PC-3 (cell line): ENCODE measurements at regions not wholly inside any gene's neighbourhood (a gene's known extent, or its start where the extent isn't known, plus 50 kb on each side); places are given as distances from the start of the nearest gene placed in this dataset.

ENCODE experiments used
- ATAC-seq: fragments of 200-7000 bp; cut with Tn5 transposase; 2 replicates; pipeline ENCODE4 v1.9.1; 2020; ENCODE audit warnings: mild to moderate bottlenecking, moderate library complexity
- BruUV-seq: library from RNA; stranded (reverse); fragments of 400-500 nt; replicated peaks from 2 replicates; lab custom pipeline; 2021; lab: Mats Ljungman, UMichigan
- CTCF ChIA-PET: fragments of 300-600 bp; sonication (Branson Sonifier 250); formaldehyde crosslinking; loops from one replicate; lab custom pipeline; 2022; ENCODE audit warnings: antibody characterized with exemption; lab: Charles Lee
- POLR2A ChIA-PET: fragments of 300-600 bp; sonication (Branson Sonifier 250); formaldehyde crosslinking; loops from one replicate; lab custom pipeline; 2022; ENCODE audit warnings: antibody characterized with exemption; ENCODE audit not compliant: unreplicated experiment; lab: Charles Lee
- DNase-seq: peaks from one replicate; pipeline ENCODE4 v3.0.0-alpha.2; 2015
- H2AFZ ChIP-seq: fragments of 300-600 bp; sonication (generic); 2 replicates; pipeline ENCODE4 v1.6.0; 2016; ENCODE audit warnings: antibody characterized with exemption, low read length
- H3F3A ChIP-seq: fragments of 300-600 bp; sonication (generic); one replicate; pipeline ENCODE4 v1.6.0; 2017; ENCODE audit warnings: antibody characterized with exemption, low read length, control low read depth, mild to moderate bottlenecking; ENCODE audit not compliant: unreplicated experiment
- H3K27ac ChIP-seq: fragments of 300-600 bp; sonication (generic); 2 replicates; pipeline ENCODE4 v1.5.1; 2016; ENCODE audit warnings: mild to moderate bottlenecking, low read length
- H3K27me3 ChIP-seq: fragments of 300-600 bp; sonication (generic); 2 replicates; pipeline ENCODE4 v1.6.1; 2016; ENCODE audit warnings: low read length, mixed read lengths
- H3K36me3 ChIP-seq: fragments of 300-600 bp; sonication (generic); 2 replicates; pipeline ENCODE4 v1.6.1; 2016; ENCODE audit warnings: low read depth, mixed run types, low read length, mixed read lengths
- H3K4me1 ChIP-seq: fragments of 300-600 bp; sonication (generic); 2 replicates; pipeline ENCODE4 v1.5.1; 2016; ENCODE audit warnings: low read length; ENCODE audit not compliant: insufficient read depth
- H3K4me2 ChIP-seq: fragments of 300-600 bp; sonication (generic); 2 replicates; pipeline ENCODE4 v1.6.0; 2016; ENCODE audit warnings: low read length
- H3K4me3 ChIP-seq: fragments of 300-600 bp; sonication (generic); 2 replicates; pipeline ENCODE4 v1.5.1; 2016; ENCODE audit warnings: mild to moderate bottlenecking, low read length, mixed read lengths
- H3K79me2 ChIP-seq: fragments of 300-600 bp; sonication (generic); 2 replicates; pipeline ENCODE4 v1.6.1; 2017; ENCODE audit warnings: low read length, mixed read lengths
- H3K9ac ChIP-seq: fragments of 300-600 bp; sonication (generic); 2 replicates; pipeline ENCODE4 v1.6.0; 2016; ENCODE audit warnings: mild to moderate bottlenecking, low read length
- H3K9me2 ChIP-seq: fragments of 300-600 bp; sonication (generic); replicated peaks from 2 replicates; pipeline ENCODE4 v1.6.1; 2016; ENCODE audit warnings: mixed run types, low read length, mixed read lengths
- H3K9me3 ChIP-seq: fragments of 300-600 bp; sonication (generic); 2 replicates; pipeline ENCODE4 v1.6.1; 2016; ENCODE audit warnings: low read length, mixed read lengths
- H4K20me1 ChIP-seq: fragments of 300-600 bp; sonication (generic); 2 replicates; pipeline ENCODE4 v1.6.1; 2016; ENCODE audit warnings: low read length, mixed read lengths
- EZH2 ChIP-seq: fragments of 300-600 bp; sonication (generic); IDR thresholded peaks from one replicate; pipeline ENCODE4 v1.6.1; 2017; ENCODE audit warnings: antibody characterized with exemption, mild to moderate bottlenecking, low read length; ENCODE audit not compliant: unreplicated experiment
- EZH2phosphoT487 ChIP-seq: fragments of 300-600 bp; sonication (generic); IDR thresholded peaks from 2 replicates; pipeline ENCODE4 v1.6.1; 2018; ENCODE audit warnings: mild to moderate bottlenecking, antibody characterized with exemption, low read length, borderline replicate concordance
- intact Hi-C: fragments of 100-400 bp; cut with micrococcal nuclease; formaldehyde crosslinking; loops from 2 replicates; pipeline ENCODE4 v1.9.0; 2023
- TF ChIP-seq, protein P1 (sequence below): fragments of 300-600 bp; sonication (generic); conservative IDR thresholded peaks from 2 replicates; pipeline ENCODE4 v1.5.1; 2017; ENCODE audit warnings: antibody characterized with exemption, low read depth, mild to moderate bottlenecking, low read length

DNA sequence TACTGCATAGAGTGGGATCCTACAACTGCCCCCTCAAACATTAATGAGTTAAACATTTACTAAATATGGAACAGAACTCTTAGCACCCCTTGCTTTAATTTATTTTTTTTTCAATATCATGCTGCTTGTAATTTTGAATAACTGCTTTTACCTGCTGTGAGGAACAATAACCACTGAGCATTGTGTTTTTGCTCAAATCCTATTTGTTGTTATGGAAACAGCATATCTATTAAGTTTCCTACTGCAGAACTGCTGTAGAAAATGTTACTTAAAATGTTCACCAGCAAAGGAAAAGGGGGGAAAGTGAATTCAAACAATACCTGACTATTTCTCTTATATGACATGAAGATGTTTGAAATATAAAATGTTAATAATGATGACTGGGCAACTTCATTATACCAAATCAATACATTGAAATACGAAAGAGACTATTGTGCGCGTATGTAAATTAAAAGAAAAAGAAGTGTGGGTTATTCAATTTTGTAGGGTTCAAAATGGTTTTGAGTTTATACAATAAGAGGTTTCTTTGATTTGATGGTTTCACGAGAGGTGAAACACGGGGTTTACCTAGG lies 1043.8 kb upstream of the NUDT12 start:
- Histone ChIP-seq H3K27ac (no peak overlapping the region), H2AFZ (no peak overlapping the region), H3K4me3 (no peak overlapping the region), H3F3A (no peaks in the 10 kb centered on the region), H3K27me3 (no peaks in the 10 kb centered on the region), H3K4me2 (no peak overlapping the region), H3K9me2 (no peaks in the 10 kb centered on the region), H3K9ac (no peak overlapping the region), H3K79me2 (no peaks in the 10 kb centered on the region), H4K20me1 (no peaks in the 10 kb centered on the region), H3K9me3 (no peaks in the 10 kb centered on the region), H3K4me1 (no peaks in the 10 kb centered on the region), H3K36me3 (no peaks in the 10 kb centered on the region)
- ChIA-PET POLR2A (no interaction called here), CTCF (no interaction called here)
- no TSS peak for BruUV-seq
- ATAC-seq (no peak), DNase-seq (no peak)
- intact Hi-C loops = loop anchor here (5.0 kb wide), 1 partner anchor 254 kb away; no protein-coding TSS in a partner anchor
- TF ChIP-seq EZH2 (no peak), EZH2phosphoT487 (no peak)
- TF ChIP-seq, protein P1, sequence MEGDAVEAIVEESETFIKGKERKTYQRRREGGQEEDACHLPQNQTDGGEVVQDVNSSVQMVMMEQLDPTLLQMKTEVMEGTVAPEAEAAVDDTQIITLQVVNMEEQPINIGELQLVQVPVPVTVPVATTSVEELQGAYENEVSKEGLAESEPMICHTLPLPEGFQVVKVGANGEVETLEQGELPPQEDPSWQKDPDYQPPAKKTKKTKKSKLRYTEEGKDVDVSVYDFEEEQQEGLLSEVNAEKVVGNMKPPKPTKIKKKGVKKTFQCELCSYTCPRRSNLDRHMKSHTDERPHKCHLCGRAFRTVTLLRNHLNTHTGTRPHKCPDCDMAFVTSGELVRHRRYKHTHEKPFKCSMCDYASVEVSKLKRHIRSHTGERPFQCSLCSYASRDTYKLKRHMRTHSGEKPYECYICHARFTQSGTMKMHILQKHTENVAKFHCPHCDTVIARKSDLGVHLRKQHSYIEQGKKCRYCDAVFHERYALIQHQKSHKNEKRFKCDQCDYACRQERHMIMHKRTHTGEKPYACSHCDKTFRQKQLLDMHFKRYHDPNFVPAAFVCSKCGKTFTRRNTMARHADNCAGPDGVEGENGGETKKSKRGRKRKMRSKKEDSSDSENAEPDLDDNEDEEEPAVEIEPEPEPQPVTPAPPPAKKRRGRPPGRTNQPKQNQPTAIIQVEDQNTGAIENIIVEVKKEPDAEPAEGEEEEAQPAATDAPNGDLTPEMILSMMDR = no peak

DNA sequence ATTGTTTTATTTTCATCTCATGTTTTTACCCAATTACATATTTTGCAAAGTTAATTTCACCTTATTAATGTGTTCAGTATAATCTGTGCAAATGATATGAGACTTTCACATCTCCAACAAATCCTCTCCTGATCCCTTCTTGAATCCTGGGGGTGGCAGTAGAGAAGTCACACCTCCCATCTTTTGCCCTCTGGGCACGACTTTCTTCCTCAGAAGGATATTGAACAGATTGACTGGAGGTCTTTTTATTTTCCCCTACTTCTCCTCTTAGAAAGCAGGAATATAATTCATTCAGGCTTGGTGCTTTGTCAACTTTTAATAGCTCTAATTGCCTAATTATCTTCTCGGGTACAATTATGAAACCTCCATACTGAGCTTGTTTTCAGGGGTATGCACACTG lies 1037.1 kb upstream of the NUDT12 start:
- Histone ChIP-seq H3K9me3 (peaks cover 7% of the 10 kb centered on the region; the same call in 1 of the 2 replicates), H3K27ac (no peak overlapping the region), H3K9me2 (no peaks in the 10 kb centered on the region), H3F3A (no peaks in the 10 kb centered on the region), H3K4me3 (no peak overlapping the region), H2AFZ (no peak overlapping the region), H3K4me1 (no peaks in the 10 kb centered on the region), H3K4me2 (no peak overlapping the region), H3K79me2 (no peaks in the 10 kb centered on the region), H3K9ac (no peak overlapping the region), H3K27me3 (no peaks in the 10 kb centered on the region), H4K20me1 (no peaks in the 10 kb centered on the region), H3K36me3 (no peaks in the 10 kb centered on the region)
- intact Hi-C loops = no loop called here
- ATAC-seq (no peak), DNase-seq (no peak)
- CTCF ChIA-PET = no interaction called here
- TF ChIP-seq, protein P1 = no peak
- TF ChIP-seq EZH2 (no peak), EZH2phosphoT487 (no peak)
- POLR2A ChIA-PET = no interaction called here
- no TSS peak for BruUV-seq

DNA sequence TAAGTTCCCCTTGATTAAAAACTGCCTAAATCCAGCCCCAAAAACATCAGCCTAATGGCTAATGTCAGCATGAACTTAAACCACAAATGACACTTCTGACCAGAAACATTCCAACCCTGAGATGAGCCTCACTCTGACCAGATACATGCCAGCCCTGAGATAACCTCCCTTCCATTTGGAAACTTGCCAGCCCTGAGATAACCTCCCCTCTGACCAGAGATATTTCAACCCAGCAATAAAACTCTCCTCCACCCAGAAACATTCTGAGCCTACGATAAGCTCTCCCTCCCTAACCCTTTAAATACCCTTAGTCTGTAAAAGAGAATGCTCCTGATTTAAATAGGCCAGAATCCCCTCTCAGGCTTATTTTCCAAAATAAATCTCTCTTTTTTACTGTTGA lies 1035.7 kb upstream of the NUDT12 start:
- Histone ChIP-seq H3K9me3 (peaks cover 7% of the 10 kb centered on the region; the same call in 1 of the 2 replicates), H3F3A (no peaks in the 10 kb centered on the region), H3K36me3 (no peaks in the 10 kb centered on the region), H3K27ac (no peak overlapping the region), H3K4me2 (no peak overlapping the region), H2AFZ (no peak overlapping the region), H3K9ac (no peak overlapping the region), H3K4me1 (no peaks in the 10 kb centered on the region), H4K20me1 (no peaks in the 10 kb centered on the region), H3K27me3 (no peaks in the 10 kb centered on the region), H3K9me2 (no peaks in the 10 kb centered on the region), H3K4me3 (no peak overlapping the region), H3K79me2 (no peaks in the 10 kb centered on the region)
- no TSS peak for BruUV-seq
- DNase-seq (no peak), ATAC-seq (no peak)
- ChIA-PET CTCF (no interaction called here), POLR2A (no interaction called here)
- intact Hi-C loops = no loop called here
- TF ChIP-seq, protein P1 = no peak
- TF ChIP-seq EZH2phosphoT487 = no peak
- TF ChIP-seq EZH2 = no peak
